ENCODE measurements at regions not wholly inside any gene's neighbourhood (a gene's known extent, or its start where the extent isn't known, plus 50 kb on each side); places are given as distances from the start of the nearest gene placed in this dataset.

GRCh38 chr14:44372231-44372630, 134.9 kb downstream of the FSCB start:
- TF ChIP-seq CTCF (IDR thresholded peaks at IDR 0.05), result no peak
- no peak for TF ChIP-seq POLR2AphosphoS5 (IDR thresholded peaks at IDR 0.05; ENCODE audit: low read depth, low read length)
- TF ChIP-seq SIN3A (IDR thresholded peaks at IDR 0.05; ENCODE audit: borderline replicate concordance, insufficient read depth, low read depth, low read length), result no peak
- no peak for TF ChIP-seq TCF7L2 (IDR thresholded peaks at IDR 0.05; ENCODE audit: low read depth, low read length)
- TF ChIP-seq REST (IDR thresholded peaks at IDR 0.05; ENCODE audit: insufficient read depth in 1 of 2, low read depth in 2 of 2, low read length in 1 of 2), result no peak

Data from Panc1 (cell line).